ENCODE measurements at regions not wholly inside any gene's neighbourhood (a gene's known extent, or its start where the extent isn't known, plus 50 kb on each side); places are given as distances from the start of the nearest gene placed in this dataset.

GRCh38 chr4:72629540-72629939 is 60.5 kb upstream of the ADAMTS3 start:
- no peak for TF ChIP-seq POLR2A (IDR thresholded peaks at IDR 0.05)
- no peak for TF ChIP-seq CTCF (IDR thresholded peaks at IDR 0.05)

Data from Peyer's patch (tissue), 4 donors.